Activated naive CD4-positive, alpha-beta T cell treated with anti-CD3 and anti-CD28 coated beads, Interleukin-2, amount 50 U/mL, for 72 hours (primary cell): ENCODE measurements at regions not wholly inside any gene's neighbourhood (a gene's known extent, or its start where the extent isn't known, plus 50 kb on each side); places are given as distances from the start of the nearest gene placed in this dataset.

Source experiments
- ATAC-seq, 2 donors: fragments of 150-1000 bp; cut with Tn5 transposase; 2 replicates each; pipeline ENCODE4 v1.10.0; 2021; ENCODE audit warnings: mild to moderate bottlenecking in 2 of 2, moderate library complexity in 2 of 2
- DNase-seq, 2 donors: peaks; one replicate each; pipeline ENCODE4 v3.0.0; 2021 to 2022; ENCODE audit warnings: low spot score in 2 of 2
- H3K27ac Mint-ChIP-seq, 2 donors: one replicate each; pipeline ENCODE4 v1.8.0; 2022; ENCODE audit warnings: mild to moderate bottlenecking in 2 of 2, mixed read lengths in 2 of 2
- H3K36me3 Mint-ChIP-seq, 2 donors: one replicate each; pipeline ENCODE4 v1.8.0; 2022; ENCODE audit warnings: mixed read lengths in 2 of 2
- H3K9me3 Mint-ChIP-seq, 2 donors: one replicate each; pipeline ENCODE4 v1.8.0; 2022; ENCODE audit warnings: mixed read lengths in 2 of 2

DNA sequence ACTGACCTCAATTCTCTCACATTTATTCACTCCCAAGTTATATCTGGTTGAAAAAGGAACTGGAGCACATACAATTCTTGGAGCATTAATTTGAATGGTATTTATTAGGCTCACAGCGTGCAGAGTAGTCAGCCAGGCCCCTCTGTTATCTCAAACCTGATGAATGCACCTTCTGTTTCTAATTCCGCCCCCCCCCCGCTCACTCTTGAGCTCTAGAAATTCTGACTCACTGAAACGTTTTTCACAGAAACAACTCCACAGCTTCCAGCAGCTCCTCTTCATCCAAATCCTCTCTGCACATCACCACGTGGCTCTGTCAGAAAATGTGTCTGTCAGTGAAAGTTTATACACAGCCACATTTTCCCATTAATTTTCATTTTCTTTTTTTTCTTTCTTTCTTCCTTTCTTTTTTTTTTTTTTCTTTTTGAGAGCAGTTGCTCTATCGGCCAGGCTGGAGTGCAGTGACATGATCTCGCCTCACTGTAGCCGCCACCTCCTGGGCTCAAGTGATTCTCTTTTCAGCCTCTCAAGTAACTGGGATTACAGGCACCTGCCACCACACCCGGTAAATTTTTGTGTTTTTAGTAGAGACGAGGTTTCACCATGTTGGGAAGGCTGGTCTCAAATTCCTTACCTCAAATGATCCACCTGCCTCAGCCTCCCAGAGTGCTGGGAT, 109.4 kb downstream of the TBXT start:
- DNase-seq (no peak), ATAC-seq (no peak)
- H3K27ac Mint-ChIP-seq: no peak overlapping the region
- H3K36me3 Mint-ChIP-seq: peaks cover 0 to 13% of the 10 kb centered on the region in 2 donors
- peaks cover 19 to 26% of the 10 kb centered on the region in 2 donors for H3K9me3 Mint-ChIP-seq

GRCh38 chr6:166057431-166057830, 110.2 kb downstream of the TBXT start:
- Mint-ChIP-seq H3K9me3 (peaks cover 22 to 29% of the 10 kb centered on the region in 2 donors), H3K36me3 (peaks cover 0 to 13% of the 10 kb centered on the region in 2 donors), H3K27ac (no peak overlapping the region)
- no peak for ATAC-seq
- no peak for DNase-seq

- ATAC-seq: no peak
- Mint-ChIP-seq H3K27ac (no peak overlapping the region), H3K9me3 (peaks cover 26 to 35% of the 10 kb centered on the region in 2 donors), H3K36me3 (peaks cover 0 to 13% of the 10 kb centered on the region in 2 donors)
- no peak for DNase-seq
Measured at GRCh38 chr6:166056637-166057036, 111.0 kb downstream of the TBXT start.

GRCh38 chr6:166055801-166056200, 111.8 kb downstream of the TBXT start:
- DNase-seq: no peak
- no peak for ATAC-seq
- peaks cover 26 to 35% of the 10 kb centered on the region in 2 donors for H3K9me3 Mint-ChIP-seq
- no peak overlapping the region for H3K27ac Mint-ChIP-seq
- H3K36me3 Mint-ChIP-seq: peaks cover 0 to 13% of the 10 kb centered on the region in 2 donors

GRCh38 chr6:166052837-166053236, 114.8 kb downstream of the TBXT start:
- Mint-ChIP-seq H3K9me3 (peaks cover 29 to 35% of the 10 kb centered on the region in 2 donors), H3K36me3 (peaks cover 0 to 13% of the 10 kb centered on the region in 2 donors), H3K27ac (no peak overlapping the region)
- ATAC-seq: no peak
- DNase-seq: no peak

DNA sequence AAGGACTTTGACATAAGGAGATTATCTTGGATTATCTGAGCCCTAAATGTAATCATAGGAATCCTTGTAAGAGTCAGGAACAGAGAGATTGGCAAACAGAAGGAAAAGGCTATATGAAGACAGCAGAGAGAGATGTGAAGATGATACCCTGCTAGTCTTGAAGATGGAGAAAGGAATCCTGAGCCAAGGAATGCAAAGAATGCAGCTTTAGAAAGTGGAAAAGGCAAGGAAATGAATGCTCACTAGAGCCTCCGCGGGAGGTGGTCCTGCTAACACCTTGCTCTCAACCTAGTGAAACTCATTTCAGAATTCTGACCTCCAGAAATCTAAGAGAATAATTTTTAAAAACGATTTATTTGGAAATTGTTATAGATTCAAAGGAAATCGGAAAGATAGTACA, 117.1 kb downstream of the TBXT start:
- Mint-ChIP-seq H3K27ac (no peak overlapping the region), H3K9me3 (peaks cover 23 to 27% of the 10 kb centered on the region in 2 donors), H3K36me3 (peaks cover 0 to 8% of the 10 kb centered on the region in 2 donors)
- ATAC-seq (no peak), DNase-seq (no peak)

DNA sequence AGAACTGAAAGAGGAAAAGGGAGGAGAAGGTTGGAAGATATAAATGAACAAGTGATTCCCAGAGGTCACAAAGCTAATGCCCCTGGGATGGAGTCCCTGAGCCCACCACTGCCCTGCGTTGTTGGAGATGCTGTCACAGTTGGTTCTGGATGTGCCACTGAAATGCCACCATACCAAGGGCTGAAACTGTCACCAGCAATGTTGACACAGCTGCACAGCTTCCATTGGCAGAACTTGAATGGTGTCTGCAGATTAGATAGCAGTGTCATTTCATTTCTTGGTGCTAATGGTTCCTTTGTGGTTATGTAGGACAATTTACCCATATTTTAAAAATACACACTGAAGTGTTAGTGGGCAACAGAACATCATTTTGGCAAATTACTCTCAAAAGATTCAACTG, 120.7 kb downstream of the TBXT start:
- H3K9me3 Mint-ChIP-seq: peaks cover 2 to 10% of the 10 kb centered on the region in 2 donors
- no peak for ATAC-seq
- no peak for DNase-seq
- H3K36me3 Mint-ChIP-seq: no peaks in the 10 kb centered on the region
- no peak overlapping the region for H3K27ac Mint-ChIP-seq

GRCh38 chr6:166046226-166046625, 121.4 kb downstream of the TBXT start:
- H3K9me3 Mint-ChIP-seq: peaks cover 0 to 7% of the 10 kb centered on the region in 2 donors
- no peaks in the 10 kb centered on the region for H3K36me3 Mint-ChIP-seq
- no peak overlapping the region for H3K27ac Mint-ChIP-seq
- no peak for DNase-seq
- ATAC-seq: no peak

- H3K36me3 Mint-ChIP-seq: no peaks in the 10 kb centered on the region
Measured at GRCh38 chr6:166045860-166046200, 121.8 kb downstream of the TBXT start.

GRCh38 chr6:166045173-166045859, 122.3 kb downstream of the TBXT start:
- peaks cover 0 to 4% of the 10 kb centered on the region in 2 donors for H3K9me3 Mint-ChIP-seq
- DNase-seq: no peak
- no peaks in the 10 kb centered on the region for H3K36me3 Mint-ChIP-seq
- H3K27ac Mint-ChIP-seq: no peak overlapping the region
- ATAC-seq: no peak

More at GRCh38 chr6:166045860-166046200, 121.8 kb downstream of the TBXT start:
- H3K9me3 Mint-ChIP-seq: peaks cover 0 to 7% of the 10 kb centered on the region in 2 donors
- no peak overlapping the region for H3K27ac Mint-ChIP-seq
- no peak for DNase-seq
- no peak for ATAC-seq

- H3K9me3 Mint-ChIP-seq: peaks cover 10 to 11% of the 10 kb centered on the region in 2 donors
- H3K27ac Mint-ChIP-seq: no peak overlapping the region
- no peaks in the 10 kb centered on the region for H3K36me3 Mint-ChIP-seq
- DNase-seq (no peak), ATAC-seq (no peak)
Measured at GRCh38 chr6:166041277-166041676, 126.4 kb downstream of the TBXT start.

DNA sequence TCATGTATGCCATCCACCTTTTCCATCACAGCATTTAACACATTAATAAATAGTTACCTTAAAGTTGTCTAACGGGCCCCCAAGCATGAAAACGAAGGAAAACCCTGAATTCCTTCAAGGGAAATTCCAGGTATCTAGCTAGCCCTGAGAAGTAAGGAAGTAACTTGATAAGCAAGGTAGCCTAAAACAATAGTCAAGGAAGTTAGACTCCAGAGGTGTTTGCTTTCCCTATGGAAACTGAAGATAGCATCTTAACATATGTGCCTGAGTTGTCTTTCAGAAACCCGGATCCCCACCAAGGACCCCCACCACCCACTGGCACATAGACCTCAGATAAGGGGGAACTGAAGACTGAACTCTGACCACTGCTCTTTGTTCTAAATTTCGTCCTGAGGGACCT, 127.4 kb downstream of the TBXT start:
- no peaks in the 10 kb centered on the region for H3K36me3 Mint-ChIP-seq
- DNase-seq: no peak
- no peak for ATAC-seq
- peaks cover 10 to 11% of the 10 kb centered on the region in 2 donors for H3K9me3 Mint-ChIP-seq
- H3K27ac Mint-ChIP-seq: no peak overlapping the region

- Mint-ChIP-seq H3K36me3 (no peaks in the 10 kb centered on the region), H3K9me3 (peaks cover 10 to 11% of the 10 kb centered on the region in 2 donors), H3K27ac (no peak overlapping the region)
- ATAC-seq (no peak), DNase-seq (no peak)
Measured at GRCh38 chr6:166036316-166037095, 131.1 kb downstream of the TBXT start.

- Mint-ChIP-seq H3K9me3 (no peaks in the 10 kb centered on the region), H3K36me3 (no peaks in the 10 kb centered on the region), H3K27ac (no peak overlapping the region)
- peak; percentile 50 to 62 for ATAC-seq
- DNase-seq: no peak
Measured at GRCh38 chr6:166032366-166033200, 135.1 kb downstream of the TBXT start.

DNA sequence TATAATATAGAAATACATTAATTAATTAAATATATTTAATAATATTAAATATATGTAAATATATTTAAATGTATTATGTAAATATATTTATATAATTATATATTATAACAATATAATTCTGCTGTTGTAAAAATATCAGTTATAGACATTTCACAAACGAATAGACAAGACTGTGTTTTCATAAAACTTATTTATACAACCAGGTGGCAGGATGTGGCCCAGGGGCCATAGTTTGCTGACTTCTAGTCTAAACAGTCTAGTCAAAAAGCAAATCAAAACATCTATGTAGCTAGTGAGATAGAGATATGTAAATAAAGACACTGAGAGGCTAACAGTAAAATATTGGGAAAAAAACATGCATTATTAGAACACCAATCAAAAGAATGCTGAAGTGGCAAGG, 136.4 kb downstream of the TBXT start:
- no peaks in the 10 kb centered on the region for H3K36me3 Mint-ChIP-seq

DNA sequence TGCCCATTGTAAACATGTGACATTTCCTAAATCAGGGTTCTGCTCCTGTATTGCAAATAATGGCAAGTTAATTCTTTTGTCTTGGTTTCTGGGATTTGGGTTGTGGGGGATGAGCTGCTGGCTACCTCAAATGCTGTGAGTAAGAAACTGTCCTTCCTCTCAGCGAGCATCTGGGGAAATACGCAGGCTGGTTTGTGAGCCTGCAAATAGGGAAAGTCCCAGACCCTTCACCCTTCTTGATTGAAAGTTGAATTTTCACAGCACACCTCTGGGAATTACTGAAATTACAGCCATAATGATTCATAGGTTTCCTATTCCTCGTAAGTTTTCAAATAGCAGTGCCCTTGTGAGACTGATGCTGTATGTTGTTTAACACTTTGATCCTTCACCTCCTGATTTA, 138.1 kb downstream of the TBXT start:
- Mint-ChIP-seq H3K36me3 (no peaks in the 10 kb centered on the region), H3K9me3 (no peaks in the 10 kb centered on the region), H3K27ac (no peak overlapping the region)
- peak; percentile 66 to 75 for ATAC-seq
- no peak for DNase-seq

More for the DNA sequence above, 136.4 kb downstream of the TBXT start:
- Mint-ChIP-seq H3K27ac (no peak overlapping the region), H3K9me3 (no peaks in the 10 kb centered on the region)
- no peak for ATAC-seq
- no peak for DNase-seq
